Uterus (tissue), 3 donors: ENCODE measurements at regions not wholly inside any gene's neighbourhood (a gene's known extent, or its start where the extent isn't known, plus 50 kb on each side); places are given as distances from the start of the nearest gene placed in this dataset.

Experiments
- DNase-seq, 2 donors: peaks; one replicate each; pipeline ENCODE4 v3.0.0-alpha.2; 2019 to 2020
- H3K27ac ChIP-seq, 2 donors: fragments of 200-600 bp; sonication (generic); 1 replicate in 1 of 2; 2 replicates in 1 of 2; pipeline ENCODE4 v1.5.1; 2016 to 2018
- H3K27me3 ChIP-seq, 2 donors: fragments of 200-600 bp; sonication (generic); one replicate each; pipeline ENCODE4 v1.5.1; 2018 to 2019; ENCODE audit warnings: control low read depth in 1 of 2
- H3K36me3 ChIP-seq, 2 donors: fragments of 200-600 bp; sonication (generic); one replicate each; pipeline ENCODE4 v1.5.1; 2019; ENCODE audit warnings: control low read depth in 1 of 2
- H3K4me1 ChIP-seq, 2 donors: fragments of 200-600 bp; sonication (generic); one replicate each; pipeline ENCODE4 v1.5.1; 2018 to 2019; ENCODE audit warnings: control low read depth in 1 of 2
- H3K4me3 ChIP-seq, 2 donors: fragments of 200-600 bp; sonication (generic); 1 replicate in 1 of 2; 2 replicates in 1 of 2; pipeline ENCODE4 v1.5.1; 2018 to 2019; ENCODE audit warnings: mild to moderate bottlenecking in 1 of 2
- H3K9me3 ChIP-seq, 2 donors: fragments of 200-600 bp; sonication (generic); one replicate each; pipeline ENCODE4 v1.5.1; 2019; ENCODE audit warnings: control low read depth in 1 of 2
- CTCF ChIP-seq, 4 experiments: fragments of 200-600 bp in 2 of 4; fragments of 450-650 bp in 2 of 4; sonication (generic) in 2 of 4; IDR thresholded peaks; one replicate each; pipeline ENCODE4 v1.5.1; 2016 to 2019; ENCODE audit warnings: antibody characterized with exemption in 4 of 4, mild to moderate bottlenecking in 2 of 4, moderate library complexity in 1 of 4
- POLR2A ChIP-seq, 2 donors: fragments of 450-650 bp; IDR thresholded peaks; one replicate each; pipeline ENCODE4 v1.6.1; 2016; ENCODE audit warnings: antibody characterized with exemption in 2 of 2, mild to moderate bottlenecking in 1 of 2, moderate library complexity in 1 of 2
- intact Hi-C: fragments of 100-400 bp; cut with DNase I; formaldehyde crosslinking; loops from one replicate; pipeline ENCODE4 v1.15.1; 2023; ENCODE audit warnings: low total_unique reads
- donor health status: DM: yes; HTN: yes; CAD: no.

GRCh38 chr6:141451511-141452353 lies 681.0 kb upstream of the GJE1 start:
- no peaks in the 10 kb centered on the region for H3K9me3 ChIP-seq
- no peak overlapping the region for H3K4me3 ChIP-seq
- H3K27me3 ChIP-seq: no peaks in the 10 kb centered on the region
- no peaks in the 10 kb centered on the region for H3K36me3 ChIP-seq
- TF ChIP-seq POLR2A (IDR thresholded peaks at IDR 0.05) (no peak), CTCF (IDR thresholded peaks at IDR 0.05) (no peak)
- no peak for DNase-seq
- no peaks in the 10 kb centered on the region for H3K4me1 ChIP-seq
- intact Hi-C loops: no loop called here
- H3K27ac ChIP-seq: no peak overlapping the region

- no peaks in the 10 kb centered on the region for H3K4me1 ChIP-seq
- no peak overlapping the region for H3K27ac ChIP-seq
- H3K9me3 ChIP-seq: no peaks in the 10 kb centered on the region
- TF ChIP-seq POLR2A (IDR thresholded peaks at IDR 0.05) (no peak), CTCF (IDR thresholded peaks at IDR 0.05) (no peak)
- no peaks in the 10 kb centered on the region for H3K27me3 ChIP-seq
- H3K36me3 ChIP-seq: no peaks in the 10 kb centered on the region
- H3K4me3 ChIP-seq: no peak overlapping the region
- intact Hi-C loops: no loop called here
- DNase-seq: no peak
Observed at GRCh38 chr6:141451181-141451510, 681.6 kb upstream of the GJE1 start.

GRCh38 chr6:141445928-141446628 lies 686.6 kb upstream of the GJE1 start:
- no peak for TF ChIP-seq CTCF (IDR thresholded peaks at IDR 0.05)
- no peak for TF ChIP-seq POLR2A (IDR thresholded peaks at IDR 0.05)
- Histone ChIP-seq H3K9me3 (no peaks in the 10 kb centered on the region), H3K27me3 (no peaks in the 10 kb centered on the region), H3K4me3 (no peak overlapping the region), H3K27ac (no peak overlapping the region), H3K4me1 (no peaks in the 10 kb centered on the region), H3K36me3 (no peaks in the 10 kb centered on the region)
- no peak for DNase-seq
- intact Hi-C loops: no loop called here

GRCh38 chr6:141443668-141444289 lies 688.9 kb upstream of the GJE1 start:
- no peak overlapping the region for H3K4me3 ChIP-seq
- H3K36me3 ChIP-seq: no peaks in the 10 kb centered on the region
- no peaks in the 10 kb centered on the region for H3K4me1 ChIP-seq
- intact Hi-C loops: no loop called here
- H3K27ac ChIP-seq: no peak overlapping the region
- no peaks in the 10 kb centered on the region for H3K9me3 ChIP-seq
- TF ChIP-seq CTCF (IDR thresholded peaks at IDR 0.05): no peak
- TF ChIP-seq POLR2A (IDR thresholded peaks at IDR 0.05): no peak
- no peaks in the 10 kb centered on the region for H3K27me3 ChIP-seq
- DNase-seq: no peak

GRCh38 chr6:141443032-141443431 lies 689.7 kb upstream of the GJE1 start:
- no peak for TF ChIP-seq CTCF (IDR thresholded peaks at IDR 0.05)
- no peak for TF ChIP-seq POLR2A (IDR thresholded peaks at IDR 0.05)
- no peaks in the 10 kb centered on the region for H3K27me3 ChIP-seq
- intact Hi-C loops: no loop called here
- no peaks in the 10 kb centered on the region for H3K4me1 ChIP-seq
- DNase-seq: no peak
- H3K36me3 ChIP-seq: no peaks in the 10 kb centered on the region
- H3K27ac ChIP-seq: no peak overlapping the region
- no peak overlapping the region for H3K4me3 ChIP-seq
- no peaks in the 10 kb centered on the region for H3K9me3 ChIP-seq
